PC-9 (cell line): ENCODE measurements at regions not wholly inside any gene's neighbourhood (a gene's known extent, or its start where the extent isn't known, plus 50 kb on each side); places are given as distances from the start of the nearest gene placed in this dataset.

Experiments used
- BruUV-seq: library from RNA; stranded (reverse); fragments of 400-500 nt; replicated peaks from 2 replicates; lab custom pipeline; 2021; lab: Mats Ljungman, UMichigan
- CTCF ChIA-PET: fragments of 300-600 bp; sonication (Branson Sonifier 250); formaldehyde crosslinking; loops from one replicate; lab custom pipeline; 2022; ENCODE audit warnings: antibody characterized with exemption; lab: Charles Lee
- POLR2A ChIA-PET: fragments of 300-600 bp; sonication (Branson Sonifier 250); formaldehyde crosslinking; loops from one replicate; lab custom pipeline; 2022; ENCODE audit warnings: antibody characterized with exemption; ENCODE audit not compliant: unreplicated experiment; lab: Charles Lee
- DNase-seq, 2 experiments: peaks; one replicate each; pipeline versions ENCODE4 v3.0.0 to v3.0.0-alpha.2; 2015 to 2022; ENCODE audit warnings: mixed read lengths in 1 of 2
- H2AFZ ChIP-seq: fragments of 200-600 bp; sonication (generic); 2 replicates; pipeline ENCODE4 v1.8.1; 2017; ENCODE audit warnings: antibody characterized with exemption
- H3F3A ChIP-seq: fragments of 200-600 bp; sonication (generic); 2 replicates; pipeline ENCODE4 v1.8.1; 2017; ENCODE audit warnings: antibody characterized with exemption, mild to moderate bottlenecking, low read depth; ENCODE audit not compliant: insufficient read depth
- H3K27ac ChIP-seq: fragments of 200-600 bp; sonication (generic); 2 replicates; pipeline ENCODE4 v1.6.1; 2016; ENCODE audit warnings: mixed run types
- H3K27me3 ChIP-seq: fragments of 200-600 bp; sonication (generic); 2 replicates; pipeline ENCODE4 v1.6.1; 2016; ENCODE audit warnings: low read depth, mixed run types; ENCODE audit not compliant: insufficient read depth
- H3K36me3 ChIP-seq: fragments of 200-600 bp; sonication (generic); 2 replicates; pipeline ENCODE4 v1.6.1; 2016; ENCODE audit warnings: low read depth, mixed run types
- H3K4me1 ChIP-seq: fragments of 200-600 bp; sonication (generic); replicated peaks from 2 replicates; pipeline ENCODE4 v1.6.1; 2016; ENCODE audit warnings: mixed run types; ENCODE audit not compliant: insufficient read depth
- H3K4me2 ChIP-seq: fragments of 200-600 bp; sonication (generic); 2 replicates; pipeline ENCODE4 v1.6.1; 2017; ENCODE audit warnings: mixed run types
- H3K4me3 ChIP-seq: fragments of 200-600 bp; sonication (generic); 2 replicates; pipeline ENCODE4 v1.6.1; 2016; ENCODE audit warnings: mixed run types
- H3K79me2 ChIP-seq: fragments of 200-600 bp; sonication (generic); 2 replicates; pipeline ENCODE4 v1.6.1; 2017; ENCODE audit warnings: low read depth, mixed run types
- H3K9me2 ChIP-seq: fragments of 200-600 bp; sonication (generic); 2 replicates; pipeline ENCODE4 v1.8.1; 2017; ENCODE audit warnings: mild to moderate bottlenecking; ENCODE audit not compliant: insufficient read depth
- H3K9me3 ChIP-seq: fragments of 200-600 bp; sonication (generic); 2 replicates; pipeline ENCODE4 v1.8.1; 2016; ENCODE audit warnings: low read depth; ENCODE audit not compliant: insufficient read depth
- H4K20me1 ChIP-seq: fragments of 200-600 bp; sonication (generic); 2 replicates; pipeline ENCODE4 v1.8.1; 2017; ENCODE audit not compliant: insufficient read depth
- EZH2 ChIP-seq: fragments of 200-600 bp; sonication (generic); IDR thresholded peaks from 2 replicates; pipeline ENCODE4 v1.8.0; 2017; ENCODE audit warnings: antibody characterized with exemption, low read depth
- intact Hi-C: fragments of 100-400 bp; cut with micrococcal nuclease; formaldehyde crosslinking; loops from one replicate; pipeline ENCODE4 v1.10.0; 2022; ENCODE audit not compliant: unreplicated experiment
- TF ChIP-seq, protein P1 (sequence below): fragments of 200-600 bp; sonication (generic); conservative IDR thresholded peaks from 2 replicates; pipeline ENCODE4 v1.6.1; 2017; ENCODE audit warnings: mixed run types, antibody characterized with exemption, mild to moderate bottlenecking, moderate library complexity

DNA sequence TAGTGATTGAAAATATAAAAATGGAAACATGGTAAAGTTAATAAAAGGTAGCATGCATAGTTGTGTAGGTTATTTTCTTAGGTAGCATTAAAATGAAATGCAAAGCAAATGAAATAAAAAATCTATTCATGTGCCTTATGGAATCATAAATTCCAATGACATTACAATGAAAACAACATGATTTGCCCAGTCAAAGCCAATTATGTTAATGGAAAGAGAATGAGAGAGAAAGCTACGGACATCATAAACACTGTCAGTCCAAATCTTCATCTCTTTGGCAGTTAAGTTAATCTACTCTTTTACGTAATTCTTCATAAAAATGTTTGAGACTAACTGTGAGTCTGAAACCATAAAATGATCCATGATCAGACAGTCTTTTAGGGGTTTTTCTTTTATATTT is 636.7 kb upstream of the SYT4 start:
- TF ChIP-seq, protein P1, sequence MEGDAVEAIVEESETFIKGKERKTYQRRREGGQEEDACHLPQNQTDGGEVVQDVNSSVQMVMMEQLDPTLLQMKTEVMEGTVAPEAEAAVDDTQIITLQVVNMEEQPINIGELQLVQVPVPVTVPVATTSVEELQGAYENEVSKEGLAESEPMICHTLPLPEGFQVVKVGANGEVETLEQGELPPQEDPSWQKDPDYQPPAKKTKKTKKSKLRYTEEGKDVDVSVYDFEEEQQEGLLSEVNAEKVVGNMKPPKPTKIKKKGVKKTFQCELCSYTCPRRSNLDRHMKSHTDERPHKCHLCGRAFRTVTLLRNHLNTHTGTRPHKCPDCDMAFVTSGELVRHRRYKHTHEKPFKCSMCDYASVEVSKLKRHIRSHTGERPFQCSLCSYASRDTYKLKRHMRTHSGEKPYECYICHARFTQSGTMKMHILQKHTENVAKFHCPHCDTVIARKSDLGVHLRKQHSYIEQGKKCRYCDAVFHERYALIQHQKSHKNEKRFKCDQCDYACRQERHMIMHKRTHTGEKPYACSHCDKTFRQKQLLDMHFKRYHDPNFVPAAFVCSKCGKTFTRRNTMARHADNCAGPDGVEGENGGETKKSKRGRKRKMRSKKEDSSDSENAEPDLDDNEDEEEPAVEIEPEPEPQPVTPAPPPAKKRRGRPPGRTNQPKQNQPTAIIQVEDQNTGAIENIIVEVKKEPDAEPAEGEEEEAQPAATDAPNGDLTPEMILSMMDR, result no peak
- TF ChIP-seq EZH2, result no peak
- Histone ChIP-seq H3K27me3 (no peaks in the 10 kb centered on the region), H3K79me2 (no peaks in the 10 kb centered on the region), H2AFZ (no peak overlapping the region), H4K20me1 (no peaks in the 10 kb centered on the region), H3K9me2 (no peaks in the 10 kb centered on the region), H3K36me3 (no peaks in the 10 kb centered on the region), H3F3A (no peaks in the 10 kb centered on the region), H3K4me2 (no peak overlapping the region), H3K4me3 (no peak overlapping the region), H3K27ac (no peak overlapping the region), H3K4me1 (no peaks in the 10 kb centered on the region), H3K9me3 (no peaks in the 10 kb centered on the region)
- POLR2A ChIA-PET, result no interaction called here
- CTCF ChIA-PET, result no interaction called here
- intact Hi-C loops, result no loop called here
- no peak for DNase-seq
- BruUV-seq, result no TSS peak

DNA sequence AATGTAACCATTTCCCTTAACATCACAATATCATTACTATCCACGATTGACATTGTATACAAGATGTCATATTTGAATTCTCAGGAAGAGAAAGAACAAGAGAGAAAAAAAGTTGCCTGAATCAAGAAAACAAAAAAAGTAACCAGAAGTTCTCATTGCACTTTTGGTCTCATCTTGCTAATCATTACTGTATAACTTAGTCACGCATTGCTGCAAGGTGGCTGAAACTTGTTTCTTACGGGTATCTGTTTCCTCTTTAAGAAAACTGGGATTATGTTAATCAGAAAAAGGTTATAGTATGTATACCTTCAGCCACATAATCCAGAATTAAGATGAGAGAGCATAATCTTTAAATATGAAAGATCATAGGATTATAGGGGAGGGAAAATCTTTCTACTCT is 639.7 kb upstream of the SYT4 start:
- H3K9me2 ChIP-seq, result no peaks in the 10 kb centered on the region
- ChIA-PET CTCF (no interaction called here), POLR2A (no interaction called here)
- no peak overlapping the region for H3K4me2 ChIP-seq
- H3K27ac ChIP-seq, result no peak overlapping the region
- no peaks in the 10 kb centered on the region for H3K9me3 ChIP-seq
- intact Hi-C loops, result no loop called here
- no peak overlapping the region for H2AFZ ChIP-seq
- no peaks in the 10 kb centered on the region for H3K79me2 ChIP-seq
- H3K36me3 ChIP-seq, result no peaks in the 10 kb centered on the region
- TF ChIP-seq, protein P1, result no peak
- TF ChIP-seq EZH2, result no peak
- H3K27me3 ChIP-seq, result no peaks in the 10 kb centered on the region
- no peaks in the 10 kb centered on the region for H4K20me1 ChIP-seq
- H3K4me3 ChIP-seq, result no peak overlapping the region
- H3F3A ChIP-seq, result no peaks in the 10 kb centered on the region
- no peaks in the 10 kb centered on the region for H3K4me1 ChIP-seq
- no peak for DNase-seq
- no TSS peak for BruUV-seq

DNA sequence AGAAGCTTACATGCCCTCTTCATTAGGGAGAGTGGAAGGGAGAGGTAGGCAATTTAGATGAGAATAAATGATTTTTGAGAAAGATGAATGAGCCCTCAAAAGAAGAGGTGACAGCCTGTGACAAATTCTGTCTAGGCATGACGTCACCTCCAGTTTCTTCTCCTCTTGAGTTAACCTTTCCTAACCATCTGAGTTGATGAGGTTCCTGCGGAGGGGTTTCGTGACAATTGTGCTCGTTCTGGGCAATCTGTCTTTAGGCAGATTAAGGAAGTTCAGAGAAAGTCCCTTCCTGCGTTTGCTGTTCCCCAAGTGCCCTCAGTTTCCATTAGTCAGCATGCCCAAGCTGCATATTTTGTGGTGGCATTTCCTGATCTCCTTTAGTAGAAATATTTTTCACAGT is 640.2 kb upstream of the SYT4 start:
- no peak overlapping the region for H3K27ac ChIP-seq
- H3K4me1 ChIP-seq, result no peaks in the 10 kb centered on the region
- H3K9me3 ChIP-seq, result no peaks in the 10 kb centered on the region
- ChIA-PET POLR2A (no interaction called here), CTCF (no interaction called here)
- no peaks in the 10 kb centered on the region for H3K36me3 ChIP-seq
- no peak for TF ChIP-seq EZH2
- TF ChIP-seq, protein P1, result no peak
- no peaks in the 10 kb centered on the region for H3K9me2 ChIP-seq
- H3K79me2 ChIP-seq, result no peaks in the 10 kb centered on the region
- no peaks in the 10 kb centered on the region for H4K20me1 ChIP-seq
- BruUV-seq, result no TSS peak
- DNase-seq, result no peak
- no peaks in the 10 kb centered on the region for H3F3A ChIP-seq
- no peak overlapping the region for H2AFZ ChIP-seq
- H3K4me2 ChIP-seq, result no peak overlapping the region
- intact Hi-C loops, result no loop called here
- H3K27me3 ChIP-seq, result no peaks in the 10 kb centered on the region
- no peak overlapping the region for H3K4me3 ChIP-seq
